ENCODE measurements at regions not wholly inside any gene's neighbourhood (a gene's known extent, or its start where the extent isn't known, plus 50 kb on each side); places are given as distances from the start of the nearest gene placed in this dataset.

GRCh38 chr16:73383195-73383987, 335.5 kb upstream of the ZFHX3 start:
- WGBS, 2 donors (ENCODE audit: low coverage in 1 of 2), result 63 to 84% methylated on average over 1 to 21 of the region's 21 CpGs
- no peak overlapping the region for H3K4me3 ChIP-seq
- no peaks in the 10 kb centered on the region for H3K4me1 ChIP-seq
- intact Hi-C loops (cut with DNase I; ENCODE audit: low total_unique reads), result no loop called here
- H3K36me3 ChIP-seq, result no peaks in the 10 kb centered on the region
- TF ChIP-seq CTCF (IDR thresholded peaks at IDR 0.05) (no peak), POLR2A (IDR thresholded peaks at IDR 0.05) (no peak), POLR2AphosphoS5 (IDR thresholded peaks at IDR 0.05) (no peak), EP300 (IDR thresholded peaks at IDR 0.05; ENCODE audit: low read depth) (no peak)
- H3K9me3 ChIP-seq, result no peaks in the 10 kb centered on the region
- no peaks in the 10 kb centered on the region for H3K27me3 ChIP-seq
- no peak overlapping the region for H3K27ac ChIP-seq
- DNase-seq, result no peak
- in situ Hi-C loops (cut with MboI; ENCODE audit: low pct_ligation_motif_present in 1 of 4, low pct_unique_long_range_greater_than_20kb in 1 of 4, low sequenced_read_pairs in 3 of 4), result no loop called here

- DNase-seq, result no peak
- no peaks in the 10 kb centered on the region for H3K4me1 ChIP-seq
- intact Hi-C loops (cut with DNase I; ENCODE audit: low total_unique reads), result no loop called here
- TF ChIP-seq POLR2A (IDR thresholded peaks at IDR 0.05) (no peak), EP300 (IDR thresholded peaks at IDR 0.05; ENCODE audit: low read depth) (no peak), CTCF (IDR thresholded peaks at IDR 0.05) (no peak), POLR2AphosphoS5 (IDR thresholded peaks at IDR 0.05) (no peak)
- no peaks in the 10 kb centered on the region for H3K27me3 ChIP-seq
- H3K27ac ChIP-seq, result no peak overlapping the region
- H3K36me3 ChIP-seq, result no peaks in the 10 kb centered on the region
- in situ Hi-C loops (cut with MboI; ENCODE audit: low pct_ligation_motif_present in 1 of 4, low pct_unique_long_range_greater_than_20kb in 1 of 4, low sequenced_read_pairs in 3 of 4), result no loop called here
- 85 to 88% methylated on average over 4 of the region's 4 CpGs for WGBS, 2 donors (ENCODE audit: low coverage in 1 of 2)
- no peaks in the 10 kb centered on the region for H3K9me3 ChIP-seq
- no peak overlapping the region for H3K4me3 ChIP-seq
Measured at GRCh38 chr16:73378471-73378870, 330.5 kb upstream of the ZFHX3 start.

- 49 to 57% methylated on average over 5 to 9 of the region's 9 CpGs for WGBS, 2 donors (ENCODE audit: low coverage in 1 of 2)
- Histone ChIP-seq H3K36me3 (no peaks in the 10 kb centered on the region), H3K27me3 (no peaks in the 10 kb centered on the region), H3K9me3 (no peaks in the 10 kb centered on the region), H3K27ac (peak overlapping the region; percentile 41 to 55 (median 48)), H3K4me3 (no peak overlapping the region), H3K4me1 (peaks cover 0 to 7% (median 3%) of the 10 kb centered on the region in 4 donors)
- in situ Hi-C loops (cut with MboI; ENCODE audit: low pct_ligation_motif_present in 1 of 4, low pct_unique_long_range_greater_than_20kb in 1 of 4, low sequenced_read_pairs in 3 of 4), result no loop called here
- no peak for DNase-seq
- intact Hi-C loops (cut with DNase I; ENCODE audit: low total_unique reads), result no loop called here
- TF ChIP-seq POLR2AphosphoS5 (IDR thresholded peaks at IDR 0.05) (no peak), POLR2A (IDR thresholded peaks at IDR 0.05) (no peak), EP300 (IDR thresholded peaks at IDR 0.05; ENCODE audit: low read depth) (no peak), CTCF (IDR thresholded peaks at IDR 0.05) (no peak)
Measured at GRCh38 chr16:73371584-73372319, 323.8 kb upstream of the ZFHX3 start.

GRCh38 chr16:73369851-73370250, 321.9 kb upstream of the ZFHX3 start:
- H3K36me3 ChIP-seq, result no peaks in the 10 kb centered on the region
- no peak for DNase-seq
- peaks cover 0 to 7% (median 3%) of the 10 kb centered on the region in 4 donors for H3K4me1 ChIP-seq
- in situ Hi-C loops (cut with MboI; ENCODE audit: low pct_ligation_motif_present in 1 of 4, low pct_unique_long_range_greater_than_20kb in 1 of 4, low sequenced_read_pairs in 3 of 4) (no loop called here), intact Hi-C loops (cut with DNase I; ENCODE audit: low total_unique reads) (no loop called here)
- H3K27ac ChIP-seq, result no peak overlapping the region
- H3K27me3 ChIP-seq, result no peaks in the 10 kb centered on the region
- 82 to 92% methylated on average over 2 to 3 of the region's 3 CpGs for WGBS, 2 donors (ENCODE audit: low coverage in 1 of 2)
- H3K4me3 ChIP-seq, result no peak overlapping the region
- H3K9me3 ChIP-seq, result no peaks in the 10 kb centered on the region
- TF ChIP-seq EP300 (IDR thresholded peaks at IDR 0.05; ENCODE audit: low read depth) (no peak), CTCF (IDR thresholded peaks at IDR 0.05) (no peak), POLR2A (IDR thresholded peaks at IDR 0.05) (no peak), POLR2AphosphoS5 (IDR thresholded peaks at IDR 0.05) (no peak)
